Pons (tissue), 1 donor: ENCODE measurements at regions not wholly inside any gene's neighbourhood (a gene's known extent, or its start where the extent isn't known, plus 50 kb on each side); places are given as distances from the start of the nearest gene placed in this dataset.

Source experiments
- DNase-seq: peaks from one replicate; pipeline ENCODE4 v3.0.0-alpha.2; 2016; ENCODE audit warnings: low spot score

GRCh38 chr13:31049083-31049482, 112.6 kb downstream of the HSPH1 start:
- no peak for DNase-seq

GRCh38 chr13:31048521-31048920, 113.2 kb downstream of the HSPH1 start:
- DNase-seq = no peak

DNA sequence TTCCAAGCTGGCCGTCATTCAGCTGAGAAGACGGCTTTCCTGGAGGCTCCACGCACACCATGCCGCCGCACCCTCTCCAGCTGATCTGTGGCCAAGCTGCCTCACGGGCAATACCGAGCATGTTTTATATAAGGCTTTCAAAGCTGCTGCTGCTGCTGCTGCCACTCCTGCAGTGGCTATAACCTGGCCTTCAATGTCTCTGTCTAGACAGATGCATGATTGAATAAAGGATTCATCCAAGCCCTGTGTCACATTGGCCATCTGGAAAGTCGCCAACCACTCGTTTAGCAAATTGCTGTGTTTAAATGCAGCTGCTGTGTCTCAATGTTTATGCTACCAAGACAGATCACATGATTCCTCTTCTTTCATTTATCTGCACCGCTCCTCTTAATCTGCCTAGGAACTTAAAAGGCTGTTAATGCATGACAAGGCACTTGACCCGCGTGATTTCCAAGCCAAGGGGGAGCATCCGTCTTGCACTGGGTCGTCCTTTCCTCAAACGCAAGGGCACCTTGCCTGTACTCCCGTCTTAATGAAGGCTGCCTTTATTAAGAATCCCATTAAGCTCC, 114.3 kb downstream of the TEX26 start:
- DNase-seq = peak; percentile 82

DNA sequence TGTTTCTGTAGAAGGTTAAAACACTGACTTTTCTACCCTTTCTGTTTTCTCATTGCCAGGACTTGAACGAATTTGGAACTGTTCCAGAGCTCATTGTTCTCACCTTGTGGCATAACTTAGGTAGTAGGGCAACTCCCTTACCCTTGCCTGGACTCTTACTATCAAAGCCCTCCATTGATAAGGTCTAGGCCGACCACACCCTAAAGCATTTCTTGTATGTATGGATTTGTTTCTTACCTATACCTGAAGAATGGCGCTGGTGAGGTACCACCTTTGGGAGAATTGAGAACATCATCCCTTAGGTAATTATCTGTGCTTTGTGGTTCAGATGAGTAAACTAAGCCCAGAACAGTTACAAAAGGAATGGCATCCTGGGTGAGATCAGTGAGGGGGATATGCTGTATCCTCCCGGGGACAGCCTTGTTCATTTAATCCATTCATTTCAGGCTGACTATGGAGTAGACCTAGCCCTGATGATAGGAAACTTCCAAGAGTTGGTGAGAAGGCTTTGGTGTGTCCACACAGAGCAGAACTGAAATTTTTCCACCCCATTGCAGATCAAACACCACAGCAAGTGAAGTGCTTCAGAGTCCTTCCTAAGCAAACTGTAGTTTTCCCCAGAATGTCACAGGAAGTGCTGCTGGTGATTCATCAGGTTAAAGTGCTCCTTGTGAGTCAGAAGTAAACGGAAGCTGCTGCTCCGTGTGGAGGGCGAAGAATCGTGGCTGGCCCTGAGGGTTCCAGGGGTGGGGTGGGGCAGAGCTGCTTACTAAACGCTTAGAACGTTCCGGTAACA, 113.0 kb downstream of the TEX26 start:
- DNase-seq = no peak

DNA sequence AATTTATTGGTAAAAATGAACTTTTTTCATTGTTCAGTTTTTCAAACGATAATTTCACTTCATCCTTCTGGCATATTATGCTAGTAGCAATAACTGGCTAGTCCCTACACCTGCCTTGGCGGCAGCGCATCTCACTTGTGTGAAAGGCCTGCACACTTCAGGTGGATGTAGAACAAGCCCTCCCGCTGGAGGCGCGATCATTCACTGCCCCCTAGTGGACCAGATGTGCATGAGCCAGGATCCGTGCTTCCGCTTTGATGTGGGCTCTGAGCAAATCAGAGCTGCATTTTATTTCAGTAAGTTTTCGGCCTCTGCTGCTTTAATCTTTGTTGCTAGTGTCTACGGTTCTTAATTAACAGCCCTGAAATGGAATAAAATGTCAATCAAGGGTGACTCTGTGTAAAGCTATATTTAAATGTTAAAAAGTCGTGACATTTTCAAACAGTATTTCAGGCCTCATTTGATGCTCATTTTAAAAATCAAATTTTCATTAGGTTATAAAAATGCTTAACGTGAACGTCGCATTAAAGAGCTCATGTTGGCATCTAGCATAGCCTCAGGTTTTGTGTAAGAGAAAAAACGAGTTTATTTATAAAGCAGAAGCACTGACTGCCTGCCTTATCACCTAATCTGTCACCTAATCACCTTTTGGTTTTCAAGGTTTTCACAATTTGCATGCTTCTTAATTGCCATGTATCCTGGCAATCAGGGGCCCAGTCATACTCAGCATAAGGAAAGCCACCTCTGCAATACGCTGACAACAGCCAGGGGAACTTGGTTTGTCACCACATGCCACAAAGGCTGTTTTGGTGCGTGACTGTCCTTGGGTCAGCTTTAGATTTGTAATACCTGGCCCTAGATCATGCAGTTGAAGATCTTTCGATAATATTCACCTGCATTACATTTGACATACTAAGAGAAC, 112.2 kb downstream of the TEX26 start:
- DNase-seq = peak; percentile 67

DNA sequence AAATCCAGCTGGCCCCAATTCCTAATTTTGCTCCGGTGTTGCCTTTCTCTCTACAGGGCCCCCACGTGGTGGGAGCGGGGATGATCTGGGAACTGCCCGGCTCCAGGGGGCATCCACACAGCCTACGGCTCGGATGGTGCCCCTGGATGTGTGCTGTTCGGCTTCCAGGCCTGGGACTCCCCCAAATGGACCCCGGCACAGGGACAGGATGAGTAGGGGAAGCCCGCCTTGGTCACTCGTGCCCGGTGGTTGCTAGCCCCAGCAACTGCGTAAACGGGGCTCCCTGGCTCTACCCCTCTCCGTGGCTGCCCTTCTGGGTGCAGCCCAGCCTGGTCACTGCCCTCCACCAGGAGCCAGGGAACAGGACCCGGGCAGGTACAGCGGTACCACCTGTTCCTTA, 111.5 kb downstream of the TEX26 start:
- DNase-seq = no peak

DNA sequence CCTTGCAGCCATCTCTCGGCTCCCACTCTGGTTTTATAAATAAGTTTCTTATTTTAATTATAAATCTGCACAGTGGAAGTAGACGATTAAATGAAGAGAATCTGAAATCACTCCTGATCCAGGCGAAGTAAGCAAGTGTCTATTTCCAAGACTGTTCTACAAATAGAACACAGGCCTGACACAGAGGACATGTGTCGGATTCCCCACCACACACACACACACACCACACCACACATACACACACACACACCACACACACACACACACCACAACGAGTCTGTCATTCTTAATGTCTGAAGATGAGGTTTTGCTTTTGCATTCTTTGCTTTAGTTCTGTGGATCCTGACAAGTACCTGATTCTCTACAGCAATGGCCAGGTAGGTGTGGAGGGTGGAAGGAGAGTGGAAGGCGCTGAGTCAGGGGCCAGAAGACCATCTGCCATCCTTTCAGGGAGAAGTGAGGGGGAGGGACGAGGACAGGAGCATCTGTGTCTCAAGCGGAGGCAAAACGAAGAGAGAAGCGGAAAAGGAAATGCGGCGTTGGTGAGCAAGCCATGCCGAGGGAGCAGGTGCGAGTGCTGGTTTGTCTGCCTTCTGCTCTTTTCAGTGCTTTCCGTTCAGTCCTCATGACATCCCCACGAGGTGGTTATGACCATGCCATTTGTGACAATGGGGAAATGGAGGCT, 110.2 kb downstream of the TEX26 start:
- DNase-seq = no peak

DNA sequence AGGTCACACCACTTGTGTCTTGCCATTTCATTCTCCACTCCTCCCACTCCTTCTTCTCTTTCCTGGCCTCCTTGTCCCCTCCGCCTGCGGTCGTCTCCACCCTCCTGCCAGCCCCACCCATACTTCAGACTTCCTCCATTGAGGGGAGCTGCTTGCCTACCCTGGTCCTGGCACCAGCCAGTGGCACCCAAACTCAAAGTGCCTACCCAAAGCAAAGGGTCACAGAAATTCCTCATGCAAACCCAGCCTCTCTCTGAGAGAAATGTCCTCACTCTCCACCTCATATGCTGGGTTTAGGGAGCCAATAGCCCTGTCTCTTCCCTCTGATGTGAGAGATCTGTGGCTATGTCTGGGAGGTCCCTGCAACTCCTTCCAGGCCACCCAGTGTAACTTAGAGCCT, 109.6 kb downstream of the TEX26 start:
- DNase-seq = no peak

- DNase-seq = no peak
Measured at GRCh38 chr13:31038834-31039552, 106.5 kb downstream of the TEX26 start.

DNA sequence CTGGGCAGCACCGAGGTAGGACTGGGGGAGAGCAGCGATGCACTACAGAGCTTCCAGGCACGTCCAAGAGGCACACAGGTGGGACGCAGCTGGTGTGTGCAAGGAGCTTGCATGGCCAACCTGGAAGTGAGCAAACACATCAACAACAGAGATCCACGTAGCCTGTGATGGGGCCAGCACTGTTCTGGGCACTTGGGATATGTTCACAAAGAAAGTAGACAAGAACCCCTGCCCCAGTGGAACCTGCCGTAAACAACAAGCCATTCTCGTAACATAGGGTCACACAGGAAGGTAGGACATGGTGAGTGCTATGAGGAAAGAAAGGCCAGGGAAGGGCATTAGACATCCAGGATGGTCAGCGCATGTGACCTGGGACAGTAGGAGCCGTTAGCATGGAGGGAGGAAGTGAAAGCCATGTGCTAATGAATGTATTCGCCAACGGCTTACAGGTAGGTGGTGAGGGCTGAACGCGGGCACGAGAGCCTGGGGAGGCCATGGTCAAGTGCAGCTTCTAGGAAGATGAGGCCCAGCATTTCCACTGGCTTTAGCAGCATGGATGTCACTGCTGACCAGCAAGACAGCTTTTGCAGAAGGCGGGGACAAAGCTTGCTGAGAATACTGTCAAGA, 105.5 kb downstream of the TEX26 start:
- DNase-seq = no peak

GRCh38 chr13:31036731-31037695, 104.6 kb downstream of the TEX26 start:
- DNase-seq = no peak

GRCh38 chr13:31035185-31035965, 102.9 kb downstream of the TEX26 start:
- DNase-seq = no peak

- no peak for DNase-seq
Measured at GRCh38 chr13:31032528-31033113, 100.2 kb downstream of the TEX26 start.

DNA sequence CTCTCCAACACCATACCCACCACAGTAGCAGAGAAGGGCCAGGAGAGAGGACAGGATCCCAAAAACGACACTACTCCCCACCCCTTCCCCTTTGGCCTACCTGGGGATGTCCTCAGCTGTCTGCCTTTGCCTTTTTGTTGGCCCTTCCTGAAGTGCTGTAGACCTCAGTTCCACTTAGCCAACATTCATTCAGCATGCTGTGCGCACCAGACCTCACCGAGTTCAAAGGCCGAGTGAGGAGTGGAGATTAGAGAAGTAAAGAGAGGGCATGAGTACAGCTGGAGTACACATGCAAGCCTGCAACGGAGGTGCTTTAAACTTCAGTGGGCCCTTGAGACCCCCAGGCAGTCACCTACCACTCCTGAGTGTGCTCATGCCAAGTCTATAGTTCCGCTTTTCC, 99.0 kb downstream of the TEX26 start:
- no peak for DNase-seq

DNA sequence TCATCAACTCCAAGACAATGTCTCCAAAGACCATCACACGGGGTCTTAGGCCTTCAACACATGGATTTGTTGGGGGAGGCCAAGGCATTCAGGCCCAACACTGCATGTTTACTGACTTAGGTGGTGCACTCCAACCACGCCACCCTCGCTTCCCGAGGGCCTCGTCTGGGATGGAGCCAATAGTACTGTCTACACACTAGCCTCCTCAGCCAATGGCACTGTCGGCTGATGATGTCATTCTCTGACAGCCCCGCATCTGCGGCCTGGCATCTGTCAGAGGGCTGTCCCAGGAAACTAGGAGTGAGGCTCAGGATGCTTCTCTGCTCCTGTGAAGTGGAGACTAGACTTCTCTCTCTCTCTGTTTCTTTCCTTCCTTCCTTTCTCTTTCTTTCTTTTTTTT, 96.6 kb downstream of the TEX26 start:
- no peak for DNase-seq

DNA sequence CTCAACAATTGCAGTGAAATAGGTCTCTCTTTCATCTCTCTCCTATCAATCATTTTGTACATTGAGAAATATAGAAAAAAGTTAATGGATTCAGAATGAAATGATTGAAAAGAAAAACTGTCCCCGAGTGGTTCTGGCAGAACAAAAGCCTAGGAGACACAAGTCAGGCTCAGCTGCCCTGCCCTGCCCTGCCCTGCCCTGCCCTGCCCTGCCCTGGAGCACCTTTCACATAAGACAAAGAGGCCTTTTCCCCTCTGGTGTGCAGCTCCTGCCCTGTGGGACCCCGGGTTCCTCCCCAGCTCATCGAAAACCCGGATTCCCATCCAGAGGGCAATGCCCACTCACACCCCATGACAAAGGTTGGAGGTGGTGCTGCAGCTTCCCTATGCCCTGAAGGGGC, 94.7 kb downstream of the TEX26 start:
- DNase-seq = no peak
